NCI-H446 treated with DMSO at 0.1 percent for 48 hours (cell line): ENCODE measurements at regions not wholly inside any gene's neighbourhood (a gene's known extent, or its start where the extent isn't known, plus 50 kb on each side); places are given as distances from the start of the nearest gene placed in this dataset.

ENCODE experiments used
- DNase-seq: peaks from one replicate; lab custom pipeline; 2025; lab: John Stamatoyannopoulos, UW

- DNase-seq = no peak
Measured at GRCh38 chr2:126568734-126569133, 87.2 kb upstream of the GYPC start.

GRCh38 chr2:126571403-126571802, 84.6 kb upstream of the GYPC start:
- DNase-seq = no peak

- DNase-seq = no peak
Measured at GRCh38 chr2:126575631-126576030, 80.3 kb upstream of the GYPC start.

GRCh38 chr2:126579868-126580267, 76.1 kb upstream of the GYPC start:
- no peak for DNase-seq

- DNase-seq = no peak
Measured at GRCh38 chr2:126586317-126586716, 69.6 kb upstream of the GYPC start.

GRCh38 chr2:126599062-126599461, 56.9 kb upstream of the GYPC start:
- no peak for DNase-seq

- DNase-seq = no peak
Measured at GRCh38 chr2:126600742-126601141, 55.2 kb upstream of the GYPC start.

GRCh38 chr2:126602334-126602733, 53.6 kb upstream of the GYPC start:
- DNase-seq = no peak
